ENCODE measurements at regions not wholly inside any gene's neighbourhood (a gene's known extent, or its start where the extent isn't known, plus 50 kb on each side); places are given as distances from the start of the nearest gene placed in this dataset.

DNA sequence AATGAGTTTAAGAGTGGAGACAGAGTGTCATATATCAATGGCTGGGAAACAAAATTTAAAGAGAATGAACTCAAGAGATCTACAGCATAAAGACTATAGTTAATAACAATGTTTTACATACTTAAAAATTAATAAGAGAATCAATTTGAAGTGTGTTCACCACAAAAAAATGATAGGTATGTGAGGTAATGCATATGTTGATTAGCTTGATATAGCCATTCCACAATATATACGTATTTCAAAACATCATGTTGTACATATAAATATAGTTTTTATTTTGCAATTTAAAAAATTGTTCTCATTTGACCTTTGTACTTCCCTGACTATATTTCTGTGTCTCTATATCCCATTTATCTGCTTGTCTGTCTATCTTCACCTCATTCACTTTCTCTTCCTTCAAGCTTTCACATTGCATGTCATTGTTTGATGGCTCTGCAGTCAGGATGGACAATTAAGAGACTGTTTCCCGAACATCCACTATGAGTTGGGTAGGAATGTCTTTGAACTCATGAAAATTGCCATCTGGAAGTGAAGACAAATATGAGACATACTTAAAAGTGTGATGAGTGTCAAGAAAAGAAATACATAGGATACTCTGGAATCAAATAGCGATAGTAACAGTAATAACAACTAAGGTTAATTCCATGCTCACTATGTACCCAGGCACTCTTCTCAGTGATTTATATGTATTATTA is 359.9 kb upstream of the ACTBL2 start:
- Histone ChIP-seq H3K27ac (no peak overlapping the region), H3K27me3 (replicated peaks; ENCODE audit: insufficient read depth) (no peaks in the 10 kb centered on the region), H3K9me3 (no peaks in the 10 kb centered on the region), H3K4me1 (ENCODE audit: control insufficient read depth in 1 of 2, low read depth in 2 of 2) (no peaks in the 10 kb centered on the region), H3K36me3 (no peaks in the 10 kb centered on the region), H3K4me3 (no peak overlapping the region)
- DNase-seq (ENCODE audit: low spot score), result no peak
- no peak for ATAC-seq (ENCODE audit: insufficient number of reproducible peaks, low FRiP score, low read depth)
- TF ChIP-seq, protein P1, sequence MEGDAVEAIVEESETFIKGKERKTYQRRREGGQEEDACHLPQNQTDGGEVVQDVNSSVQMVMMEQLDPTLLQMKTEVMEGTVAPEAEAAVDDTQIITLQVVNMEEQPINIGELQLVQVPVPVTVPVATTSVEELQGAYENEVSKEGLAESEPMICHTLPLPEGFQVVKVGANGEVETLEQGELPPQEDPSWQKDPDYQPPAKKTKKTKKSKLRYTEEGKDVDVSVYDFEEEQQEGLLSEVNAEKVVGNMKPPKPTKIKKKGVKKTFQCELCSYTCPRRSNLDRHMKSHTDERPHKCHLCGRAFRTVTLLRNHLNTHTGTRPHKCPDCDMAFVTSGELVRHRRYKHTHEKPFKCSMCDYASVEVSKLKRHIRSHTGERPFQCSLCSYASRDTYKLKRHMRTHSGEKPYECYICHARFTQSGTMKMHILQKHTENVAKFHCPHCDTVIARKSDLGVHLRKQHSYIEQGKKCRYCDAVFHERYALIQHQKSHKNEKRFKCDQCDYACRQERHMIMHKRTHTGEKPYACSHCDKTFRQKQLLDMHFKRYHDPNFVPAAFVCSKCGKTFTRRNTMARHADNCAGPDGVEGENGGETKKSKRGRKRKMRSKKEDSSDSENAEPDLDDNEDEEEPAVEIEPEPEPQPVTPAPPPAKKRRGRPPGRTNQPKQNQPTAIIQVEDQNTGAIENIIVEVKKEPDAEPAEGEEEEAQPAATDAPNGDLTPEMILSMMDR (IDR thresholded peaks at IDR 0.05), result no peak

DNA sequence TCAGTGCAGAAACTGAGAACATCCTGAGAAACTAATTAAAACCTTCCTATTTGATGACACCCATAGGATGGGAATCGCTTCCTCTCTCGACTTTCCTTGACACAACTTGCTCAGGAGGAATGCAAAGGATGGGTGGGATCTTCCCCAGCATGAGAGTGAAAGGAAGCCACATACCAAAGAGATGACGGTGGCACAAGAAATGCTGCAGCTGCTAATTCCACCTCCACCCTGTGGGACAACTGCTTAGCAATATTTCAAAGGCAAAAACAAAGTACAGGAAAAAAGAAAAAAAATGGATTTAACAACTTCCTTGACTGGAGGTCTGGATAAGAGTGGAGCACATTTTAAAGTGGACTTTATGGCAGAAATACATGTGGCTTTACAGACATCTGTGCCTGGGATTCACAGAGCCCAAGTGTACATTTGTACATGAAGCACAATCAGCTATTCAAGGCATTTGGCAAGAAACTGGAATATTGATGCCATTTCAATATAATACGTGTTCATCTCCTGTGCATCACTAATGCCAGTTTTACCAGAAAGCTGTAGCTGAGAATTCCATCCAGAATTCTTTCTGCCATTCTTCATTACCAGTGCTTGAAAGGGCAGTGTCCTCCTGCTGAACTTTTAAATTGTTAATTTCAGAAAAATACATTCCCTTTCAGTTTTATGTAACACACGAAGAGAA is 359.2 kb upstream of the ACTBL2 start:
- DNase-seq (ENCODE audit: low spot score) (no peak), ATAC-seq (ENCODE audit: insufficient number of reproducible peaks, low FRiP score, low read depth) (no peak)
- TF ChIP-seq, protein P1 (IDR thresholded peaks at IDR 0.05), result no peak
- Histone ChIP-seq H3K4me1 (ENCODE audit: control insufficient read depth in 1 of 2, low read depth in 2 of 2) (no peaks in the 10 kb centered on the region), H3K4me3 (no peak overlapping the region), H3K36me3 (no peaks in the 10 kb centered on the region), H3K27ac (no peak overlapping the region), H3K27me3 (replicated peaks; ENCODE audit: insufficient read depth) (no peaks in the 10 kb centered on the region), H3K9me3 (no peaks in the 10 kb centered on the region)

DNA sequence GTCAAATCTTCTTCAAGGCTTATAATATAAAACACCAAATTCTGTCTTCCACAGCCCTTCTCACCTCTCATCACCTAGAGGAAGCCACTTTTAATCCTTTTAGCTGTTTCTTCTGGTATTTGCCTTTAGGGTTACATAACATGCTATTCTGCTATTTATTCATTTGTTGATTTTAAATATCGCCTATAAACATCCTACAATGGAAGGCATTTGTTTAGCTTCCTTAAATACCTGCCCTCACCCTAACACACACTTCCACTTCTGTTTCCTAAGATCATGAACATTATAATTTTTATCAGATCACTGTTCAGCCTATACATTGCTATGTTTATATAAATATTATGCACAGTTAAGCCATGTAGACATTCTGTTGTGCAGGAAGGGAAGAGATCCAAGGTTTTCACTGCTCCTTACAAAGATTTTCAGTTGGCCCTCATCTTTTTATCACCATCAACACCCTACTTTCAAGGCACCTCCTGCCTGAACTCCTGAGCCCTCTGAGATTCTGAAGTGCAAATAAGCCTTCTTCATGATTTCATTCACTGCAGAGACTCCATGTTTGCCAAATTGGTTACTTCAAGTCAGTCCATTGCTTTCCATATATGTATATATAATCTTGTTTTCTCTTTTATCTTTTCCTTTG is 356.9 kb upstream of the ACTBL2 start:
- H3K36me3 ChIP-seq, result no peaks in the 10 kb centered on the region
- DNase-seq (ENCODE audit: low spot score) (no peak), ATAC-seq (ENCODE audit: insufficient number of reproducible peaks, low FRiP score, low read depth) (no peak)
- TF ChIP-seq, protein P1 (IDR thresholded peaks at IDR 0.05), result no peak
- H3K9me3 ChIP-seq, result no peaks in the 10 kb centered on the region
- no peak overlapping the region for H3K4me3 ChIP-seq
- H3K4me1 ChIP-seq (ENCODE audit: control insufficient read depth in 1 of 2, low read depth in 2 of 2), result peaks cover 0 to 9% of the 10 kb centered on the region in 2 donors
- H3K27me3 ChIP-seq (replicated peaks; ENCODE audit: insufficient read depth), result no peaks in the 10 kb centered on the region
- H3K27ac ChIP-seq, result no peak overlapping the region

DNA sequence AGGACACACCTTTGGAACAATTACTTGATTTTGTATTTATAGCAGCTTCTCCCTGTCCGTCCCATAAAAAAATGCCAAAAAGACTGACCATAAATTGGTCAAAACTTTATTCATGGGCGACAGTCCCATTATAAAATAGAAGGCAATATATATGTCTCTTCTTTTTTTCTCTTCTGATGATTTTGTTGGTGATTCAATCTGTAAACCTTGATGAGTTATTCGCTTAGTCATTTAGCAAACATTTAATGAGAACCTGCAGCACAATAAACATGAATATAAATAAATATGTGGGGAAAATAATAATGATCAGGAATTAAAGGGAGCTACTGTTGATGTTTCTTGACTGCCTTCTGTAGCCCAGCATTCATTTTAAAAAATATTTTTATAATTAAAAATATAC is 356.4 kb upstream of the ACTBL2 start:
- no peaks in the 10 kb centered on the region for H3K36me3 ChIP-seq
- no peaks in the 10 kb centered on the region for H3K9me3 ChIP-seq
- H3K27me3 ChIP-seq (replicated peaks; ENCODE audit: insufficient read depth), result no peaks in the 10 kb centered on the region
- no peak overlapping the region for H3K27ac ChIP-seq
- H3K4me3 ChIP-seq, result no peak overlapping the region
- no peak for DNase-seq (ENCODE audit: low spot score)
- no peak for ATAC-seq (ENCODE audit: insufficient number of reproducible peaks, low FRiP score, low read depth)
- TF ChIP-seq, protein P1 (IDR thresholded peaks at IDR 0.05), result no peak
- H3K4me1 ChIP-seq (ENCODE audit: control insufficient read depth in 1 of 2, low read depth in 2 of 2), result peaks cover 0 to 9% of the 10 kb centered on the region in 2 donors

DNA sequence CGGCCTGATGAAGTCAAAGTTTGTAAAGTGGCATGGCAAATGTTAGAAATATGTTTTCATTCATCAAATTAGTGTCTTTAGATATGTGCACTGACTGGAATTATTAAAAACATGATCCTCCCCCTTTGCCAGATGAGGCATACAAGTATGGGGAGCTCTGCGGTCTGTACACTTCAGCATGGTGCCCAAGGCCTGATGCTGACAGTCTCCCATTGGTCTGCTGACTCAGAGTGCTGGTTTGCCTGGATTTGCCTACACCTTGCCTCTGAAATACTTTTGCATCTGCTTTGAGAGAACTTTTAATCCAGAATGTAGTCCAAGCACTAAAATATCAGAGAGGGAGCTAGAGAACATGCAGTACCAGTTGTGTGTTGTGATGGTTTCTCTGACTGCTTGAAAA is 354.3 kb upstream of the ACTBL2 start:
- Histone ChIP-seq H3K27me3 (replicated peaks; ENCODE audit: insufficient read depth) (no peaks in the 10 kb centered on the region), H3K27ac (no peak overlapping the region), H3K36me3 (no peaks in the 10 kb centered on the region), H3K9me3 (no peaks in the 10 kb centered on the region), H3K4me1 (ENCODE audit: control insufficient read depth in 1 of 2, low read depth in 2 of 2) (peaks cover 0 to 19% of the 10 kb centered on the region in 2 donors), H3K4me3 (no peak overlapping the region)
- no peak for DNase-seq (ENCODE audit: low spot score)
- no peak for ATAC-seq (ENCODE audit: insufficient number of reproducible peaks, low FRiP score, low read depth)
- TF ChIP-seq, protein P1 (IDR thresholded peaks at IDR 0.05), result no peak
